Retinal pigment epithelial cell (primary cell): ENCODE measurements at regions not wholly inside any gene's neighbourhood (a gene's known extent, or its start where the extent isn't known, plus 50 kb on each side); places are given as distances from the start of the nearest gene placed in this dataset.
A peak's percentile ranks its signal among the peaks of the same experiment; 100 is the strongest.
"Not testable (repeated sequence)": the region's sequence is repeated elsewhere in the genome, so short reads cannot be mapped to it uniquely, and the experiment has no call there.

Experiments
- DNase-seq: peaks from one replicate; pipeline ENCODE4 v3.0.0-alpha.2; 2010; ENCODE audit warnings: low read depth
- H3K4me3 ChIP-seq: 2 replicates; pipeline ENCODE4 v1.5.1; 2011; ENCODE audit warnings: mild to moderate bottlenecking, low read length, control low read depth, moderate library complexity
- CTCF ChIP-seq: conservative IDR thresholded peaks from 2 replicates; pipeline ENCODE4 v1.5.1; 2011; ENCODE audit warnings: low read depth, low read length, control low read depth, inconsistent platforms

- no peak for DNase-seq
- TF ChIP-seq CTCF = no peak
- no peak overlapping the region for H3K4me3 ChIP-seq
Measured at GRCh38 chr11:96842731-96843130, 452.9 kb downstream of the JRKL start.

- no peak for TF ChIP-seq CTCF
Measured at GRCh38 chr11:96854425-96854824, 464.6 kb downstream of the JRKL start.

GRCh38 chr11:96861722-96862121 is 471.9 kb downstream of the JRKL start:
- not testable (repeated sequence) for DNase-seq, H3K4me3 ChIP-seq

More at GRCh38 chr11:96854425-96854824, 464.6 kb downstream of the JRKL start:
- no peak overlapping the region for H3K4me3 ChIP-seq
- no peak for DNase-seq

GRCh38 chr11:96863520-96863919 is 473.7 kb downstream of the JRKL start:
- no peak for DNase-seq
- no peak for TF ChIP-seq CTCF

GRCh38 chr11:96865020-96865419 is 475.2 kb downstream of the JRKL start:
- DNase-seq = no peak
- TF ChIP-seq CTCF = no peak
- H3K4me3 ChIP-seq = no peak overlapping the region

More at GRCh38 chr11:96863520-96863919, 473.7 kb downstream of the JRKL start:
- H3K4me3 ChIP-seq = no peak overlapping the region

- TF ChIP-seq CTCF = no peak
Measured at GRCh38 chr11:96869207-96869606, 479.4 kb downstream of the JRKL start.

GRCh38 chr11:96875712-96876111 is 485.9 kb downstream of the JRKL start:
- DNase-seq = no peak
- H3K4me3 ChIP-seq = no peak overlapping the region
- no peak for TF ChIP-seq CTCF

More at GRCh38 chr11:96869207-96869606, 479.4 kb downstream of the JRKL start:
- peak; percentile 13 for DNase-seq
- no peak overlapping the region for H3K4me3 ChIP-seq
